Suppressor macrophage (primary cell): ENCODE measurements at regions not wholly inside any gene's neighbourhood (a gene's known extent, or its start where the extent isn't known, plus 50 kb on each side); places are given as distances from the start of the nearest gene placed in this dataset.
A peak's percentile ranks its signal among the peaks of the same experiment; 100 is the strongest.

Experiments used
- DNase-seq, 4 experiments: peaks; one replicate each; pipeline ENCODE4 v3.0.0-alpha.2; 2020 to 2022

- DNase-seq: no peak
Observed at GRCh38 chr9:78745331-78745730, 448.4 kb downstream of the PSAT1 start.

GRCh38 chr9:78746010-78746409, 449.1 kb downstream of the PSAT1 start:
- no peak for DNase-seq

GRCh38 chr9:78753039-78753438, 456.1 kb downstream of the PSAT1 start:
- no peak for DNase-seq

GRCh38 chr9:78756813-78757510, 460.0 kb downstream of the PSAT1 start:
- DNase-seq: no peak

DNA sequence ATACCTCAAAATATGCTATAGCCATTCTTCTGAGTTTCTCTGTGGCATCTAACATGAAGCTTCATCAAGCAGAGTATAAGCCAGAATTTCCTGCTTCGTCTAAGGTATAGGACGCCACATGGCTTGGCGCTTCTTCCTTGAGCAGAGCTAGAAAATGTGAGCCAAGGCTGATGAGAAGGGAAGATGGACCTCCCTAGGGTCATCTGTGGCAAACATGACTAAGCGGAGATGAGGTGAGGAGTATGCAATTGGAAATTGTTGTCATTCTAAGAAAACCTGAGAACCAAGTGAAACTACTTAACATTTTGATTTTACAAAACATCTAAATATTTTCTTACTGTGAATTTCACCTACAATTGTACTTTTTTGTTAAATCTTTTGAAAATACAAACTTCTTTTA, 466.5 kb downstream of the PSAT1 start:
- DNase-seq: no peak

DNA sequence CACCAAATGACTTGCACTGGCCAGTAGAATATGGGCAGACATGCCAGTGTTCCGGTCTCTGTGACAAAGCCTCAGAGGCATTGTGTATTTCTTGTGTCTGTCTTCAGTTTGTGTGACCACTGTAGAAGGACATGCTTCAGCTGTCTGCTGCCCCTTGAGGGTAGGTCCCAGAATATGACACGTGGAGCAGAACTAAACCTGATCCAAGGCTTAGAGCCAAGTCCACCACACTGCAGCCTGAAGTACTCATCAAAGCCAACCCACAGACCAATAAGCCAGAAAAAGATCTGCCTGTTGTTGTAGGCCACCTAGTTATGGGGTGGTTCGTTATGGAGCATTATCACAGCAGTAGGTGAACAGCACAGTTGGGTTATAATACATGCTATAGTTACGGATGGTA, 468.9 kb downstream of the PSAT1 start:
- no peak for DNase-seq

- no peak for DNase-seq
Observed at GRCh38 chr9:78767490-78767889, 470.6 kb downstream of the PSAT1 start.

- peak in 1 of 4 experiments; percentile 14 for DNase-seq
Observed at GRCh38 chr9:78769690-78770089, 472.8 kb downstream of the PSAT1 start.

DNA sequence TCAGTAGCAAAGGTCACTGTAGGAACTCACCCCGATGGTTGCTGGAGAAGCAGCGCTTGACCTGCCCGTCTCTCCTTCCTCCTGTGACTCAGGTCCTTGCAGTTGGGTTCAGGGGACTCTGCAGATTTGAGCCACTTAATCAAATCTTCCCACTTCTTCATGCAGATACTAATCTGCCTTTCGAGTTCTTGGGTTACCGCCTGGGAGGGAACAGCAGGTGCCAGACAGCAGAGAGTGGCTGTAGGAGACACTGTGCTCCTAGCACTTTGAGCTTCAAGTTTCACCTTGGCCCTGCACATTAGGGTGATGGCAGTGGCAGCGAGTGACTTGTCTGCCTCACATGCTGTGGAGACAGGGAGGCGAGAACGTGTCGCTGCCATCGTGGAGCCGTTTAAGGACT, 478.3 kb downstream of the PSAT1 start:
- peak in 1 of 4 experiments; percentile 13 for DNase-seq

DNA sequence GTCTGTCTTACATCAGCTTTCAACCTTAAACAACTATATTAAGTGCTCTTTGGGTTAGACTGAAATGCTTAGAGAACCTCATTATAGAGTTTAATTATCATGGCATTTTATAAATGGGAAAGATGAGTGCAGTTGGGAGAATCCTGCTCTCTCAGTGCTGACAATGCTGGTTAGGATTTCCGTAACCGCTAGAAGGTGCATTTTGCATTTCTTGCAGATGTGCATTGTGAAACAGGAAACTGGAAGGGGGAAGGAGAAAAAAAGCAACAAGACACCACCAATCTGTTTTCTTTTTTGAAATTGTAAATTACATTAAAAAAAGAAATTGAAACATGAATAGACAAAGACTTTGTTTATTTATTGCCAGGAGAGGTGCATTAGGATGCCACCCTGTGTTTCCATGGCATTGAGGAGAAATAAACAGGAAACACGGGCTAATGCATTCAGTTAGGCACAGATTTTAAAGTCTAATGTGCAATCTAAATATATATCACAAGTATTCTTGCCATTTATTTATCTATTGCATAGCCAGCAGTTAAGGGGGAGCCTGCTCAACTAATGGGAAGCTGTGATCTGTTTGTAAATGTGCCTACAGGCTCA, 478.9 kb downstream of the PSAT1 start:
- DNase-seq: peak in 3 of 4 experiments; percentile 29 to 64 (median 50)

DNA sequence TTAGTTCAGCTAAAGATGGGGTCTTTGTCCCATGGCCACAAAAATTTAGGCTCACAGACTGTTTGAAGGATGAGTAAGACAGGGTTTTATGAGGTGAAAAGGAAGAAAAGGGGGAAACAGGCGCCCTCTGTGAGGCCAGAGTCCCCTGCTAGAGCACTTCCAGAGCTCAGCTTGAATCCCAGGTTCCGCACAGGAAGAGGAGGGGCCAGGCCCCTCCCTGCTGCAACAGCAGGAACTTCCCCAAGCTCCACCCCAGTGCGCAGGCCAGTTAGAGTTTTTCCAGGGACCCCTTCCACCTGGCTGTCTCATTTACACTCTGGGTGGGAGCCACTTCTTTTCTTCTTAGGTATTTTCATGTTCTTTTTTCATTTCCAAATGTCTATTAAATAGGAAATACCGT, 480.8 kb downstream of the PSAT1 start:
- no peak for DNase-seq

GRCh38 chr9:78778318-78778717, 481.4 kb downstream of the PSAT1 start:
- no peak for DNase-seq

- no peak for DNase-seq
Observed at GRCh38 chr9:78778861-78779374, 482.0 kb downstream of the PSAT1 start.

- DNase-seq: peak in 1 of 4 experiments; percentile 11
Observed at GRCh38 chr9:78781681-78782080, 484.8 kb downstream of the PSAT1 start.

GRCh38 chr9:78782234-78782633, 485.3 kb downstream of the PSAT1 start:
- no peak for DNase-seq

DNA sequence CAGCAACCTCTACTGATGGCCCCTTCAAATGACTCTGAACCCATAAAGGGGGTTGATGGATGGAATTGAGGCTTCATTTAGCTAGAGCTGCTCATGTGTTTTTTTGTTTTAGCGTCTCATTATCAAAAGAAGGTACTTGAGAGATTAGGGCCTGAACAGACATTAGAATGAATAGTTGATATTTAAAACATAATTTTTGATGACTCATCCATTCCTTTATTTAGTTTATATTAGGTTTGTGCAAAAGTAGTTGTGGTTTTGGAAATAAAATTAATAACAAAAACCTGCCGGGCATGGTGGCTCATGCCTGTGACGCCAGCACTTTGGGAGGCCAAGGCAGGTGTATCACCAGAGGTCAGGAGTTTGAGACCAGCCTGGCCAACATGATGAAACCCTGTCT, 485.9 kb downstream of the PSAT1 start:
- no peak for DNase-seq

- no peak for DNase-seq
Observed at GRCh38 chr9:78783743-78784142, 486.8 kb downstream of the PSAT1 start.

- peak in 1 of 4 experiments; percentile 17 for DNase-seq
Observed at GRCh38 chr9:78786794-78787193, 489.9 kb downstream of the PSAT1 start.

DNA sequence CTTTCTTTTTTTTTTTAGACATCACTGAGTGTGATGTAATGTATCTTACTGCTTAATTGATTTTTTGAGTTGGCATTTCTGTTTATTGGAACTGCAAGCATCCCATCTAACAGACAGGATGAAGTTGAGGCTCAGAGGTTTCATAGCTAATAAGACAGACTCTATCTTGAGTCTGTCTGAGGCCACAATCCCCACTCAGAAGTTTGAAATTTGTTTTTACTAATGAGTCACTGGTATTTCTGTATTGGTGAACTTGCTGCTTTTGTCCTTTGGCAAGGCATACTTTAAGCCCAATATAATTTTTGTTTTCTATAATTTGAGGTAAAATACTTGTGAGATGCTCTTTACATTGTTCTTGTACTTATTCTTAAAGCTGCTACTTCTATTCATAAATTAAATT, 491.2 kb downstream of the PSAT1 start:
- DNase-seq: no peak

DNA sequence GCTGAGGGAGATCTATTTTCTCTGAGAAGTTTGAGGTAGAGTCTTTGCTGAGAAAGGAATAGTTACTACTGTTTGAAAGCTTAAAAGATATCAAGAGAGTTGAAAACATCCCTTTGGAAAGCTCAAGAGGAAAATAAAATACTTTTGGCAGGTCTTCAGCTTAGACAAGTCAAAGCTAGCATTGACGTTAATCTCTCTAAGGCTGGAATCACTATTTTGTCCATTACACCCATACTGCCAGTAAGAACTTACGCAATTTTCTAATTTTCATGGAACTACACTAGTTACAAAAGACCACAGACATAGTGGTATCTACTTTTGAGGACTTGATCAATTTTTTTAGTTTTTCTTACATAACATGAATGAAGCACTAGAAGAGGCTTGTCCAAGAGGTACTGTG, 494.9 kb downstream of the PSAT1 start:
- DNase-seq: no peak

DNA sequence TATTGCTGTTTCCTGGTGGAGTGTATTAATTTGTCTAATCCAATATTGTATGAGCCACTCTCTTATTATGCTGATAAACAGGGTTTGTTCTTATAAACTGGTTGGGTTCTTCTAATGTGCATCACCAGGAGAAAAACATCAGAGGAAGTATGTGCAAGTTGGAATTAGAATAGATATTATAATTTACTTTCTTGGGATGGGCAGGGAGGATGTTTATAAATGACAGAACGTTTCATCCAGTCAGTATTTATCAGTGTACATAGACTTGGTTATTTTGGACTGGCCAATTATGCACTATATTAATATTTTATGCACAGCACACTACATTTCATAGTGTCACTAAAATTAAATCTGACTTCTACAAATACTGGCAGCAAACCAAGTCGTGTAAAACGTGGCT, 495.8 kb downstream of the PSAT1 start:
- no peak for DNase-seq

DNA sequence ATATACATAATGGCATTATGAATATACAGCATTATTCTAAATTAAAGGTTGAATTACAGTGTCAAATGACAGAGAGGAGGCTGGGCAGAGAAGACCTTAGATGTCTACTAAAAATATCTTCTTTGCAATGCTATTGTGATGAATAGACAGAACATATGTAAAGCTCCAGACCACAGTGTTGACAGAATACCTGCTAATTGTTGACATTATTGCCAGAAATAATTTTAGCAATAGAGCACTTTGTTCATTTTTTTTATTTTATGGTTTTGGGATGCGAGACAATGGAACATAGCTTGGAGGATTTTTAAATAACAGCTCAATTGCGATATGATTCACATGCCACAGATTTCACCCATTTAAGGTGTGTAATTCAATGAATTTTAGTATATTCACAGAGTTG, 508.8 kb downstream of the PSAT1 start:
- no peak for DNase-seq

GRCh38 chr9:78806492-78807160, 509.7 kb downstream of the PSAT1 start:
- peak in 2 of 4 experiments; percentile 15 to 37 for DNase-seq

- DNase-seq: no peak
Observed at GRCh38 chr9:78807286-78807685, 510.4 kb downstream of the PSAT1 start.
